Naive thymus-derived CD8-positive, alpha-beta T cell (primary cell): ENCODE measurements at regions not wholly inside any gene's neighbourhood (a gene's known extent, or its start where the extent isn't known, plus 50 kb on each side); places are given as distances from the start of the nearest gene placed in this dataset.

Source experiments
- ATAC-seq, 2 donors: fragments of 150-1000 bp; cut with Tn5 transposase in 1 of 2; sonication (Bioruptor Pico), chemical (Tn5 transposase) in 1 of 2; 1 replicate in 1 of 2; 2 replicates in 1 of 2; pipeline ENCODE4 v1.10.0; 2021; ENCODE audit warnings: mild to moderate bottlenecking in 2 of 2, moderate library complexity in 2 of 2
- POLR2A ChIA-PET: fragments of 350-600 bp; sonication (Branson Sonifier 250); formaldehyde crosslinking; loops from one replicate; lab custom pipeline; 2021; ENCODE audit warnings: antibody characterized with exemption; lab: Charles Lee
- DNase-seq, 10 donors: peaks; one replicate each; pipeline versions ENCODE4 v3.0.0 to v3.0.0-alpha.2; 2020 to 2022
- H3K27ac Mint-ChIP-seq, 10 donors: one replicate each; pipeline ENCODE4 v1.8.0; 2020 to 2022; ENCODE audit warnings: mild to moderate bottlenecking in 10 of 10, mixed read lengths in 10 of 10, moderate library complexity in 4 of 10, inconsistent platforms in 1 of 10
- H3K27me3 Mint-ChIP-seq, 5 donors: one replicate each; pipeline ENCODE4 v1.8.0; 2021 to 2022; ENCODE audit warnings: mixed read lengths in 5 of 5
- H3K36me3 Mint-ChIP-seq, 3 donors: one replicate each; pipeline ENCODE4 v1.8.0; 2020 to 2022; ENCODE audit warnings: mixed read lengths in 3 of 3, mild to moderate bottlenecking in 2 of 3, inconsistent platforms in 1 of 3
- H3K4me1 Mint-ChIP-seq, 4 donors: one replicate each; pipeline ENCODE4 v1.8.0; 2021 to 2022; ENCODE audit warnings: mixed read lengths in 4 of 4
- H3K4me3 Mint-ChIP-seq, 10 donors: one replicate each; pipeline ENCODE4 v1.8.0; 2020 to 2022; ENCODE audit warnings: mild to moderate bottlenecking in 10 of 10, mixed read lengths in 10 of 10, moderate library complexity in 6 of 10, inconsistent platforms in 1 of 10
- H3K9me3 Mint-ChIP-seq, 9 donors: one replicate each; pipeline ENCODE4 v1.8.0; 2020 to 2022; ENCODE audit warnings: mixed read lengths in 9 of 9, mild to moderate bottlenecking in 3 of 9, inconsistent platforms in 1 of 9, moderate library complexity in 1 of 9

- POLR2A ChIA-PET = no interaction called here
- no peak for ATAC-seq
- peaks cover 0 to 22% (median 4%) of the 10 kb centered on the region in 9 donors for H3K9me3 Mint-ChIP-seq
- peaks cover 0 to 16% (median 9%) of the 10 kb centered on the region in 3 donors for H3K36me3 Mint-ChIP-seq
- no peaks in the 10 kb centered on the region for H3K4me1 Mint-ChIP-seq
- H3K27ac Mint-ChIP-seq = no peak overlapping the region
- H3K4me3 Mint-ChIP-seq = no peak overlapping the region
- DNase-seq = no peak
- no peaks in the 10 kb centered on the region for H3K27me3 Mint-ChIP-seq
These were observed 115.0 kb upstream of the SEC14L1 start for GRCh38 chr17:77025781-77026180.

GRCh38 chr17:77027271-77027889, 113.4 kb upstream of the SEC14L1 start:
- DNase-seq (no peak), ATAC-seq (no peak)
- Mint-ChIP-seq H3K27me3 (no peaks in the 10 kb centered on the region), H3K4me3 (no peak overlapping the region), H3K27ac (no peak overlapping the region), H3K9me3 (peaks cover 0 to 23% (median 5%) of the 10 kb centered on the region in 9 donors), H3K4me1 (no peaks in the 10 kb centered on the region), H3K36me3 (peaks cover 0 to 14% (median 10%) of the 10 kb centered on the region in 3 donors)
- POLR2A ChIA-PET = no interaction called here

- H3K4me1 Mint-ChIP-seq = no peaks in the 10 kb centered on the region
- H3K4me3 Mint-ChIP-seq = no peak overlapping the region
- peaks cover 0 to 14% (median 10%) of the 10 kb centered on the region in 3 donors for H3K36me3 Mint-ChIP-seq
- ATAC-seq = no peak
- H3K27ac Mint-ChIP-seq = no peak overlapping the region
- peaks cover 0 to 23% (median 5%) of the 10 kb centered on the region in 9 donors for H3K9me3 Mint-ChIP-seq
- POLR2A ChIA-PET = no interaction called here
- H3K27me3 Mint-ChIP-seq = no peaks in the 10 kb centered on the region
- DNase-seq = no peak
These were observed 111.9 kb upstream of the SEC14L1 start for GRCh38 chr17:77028900-77029299.

DNA sequence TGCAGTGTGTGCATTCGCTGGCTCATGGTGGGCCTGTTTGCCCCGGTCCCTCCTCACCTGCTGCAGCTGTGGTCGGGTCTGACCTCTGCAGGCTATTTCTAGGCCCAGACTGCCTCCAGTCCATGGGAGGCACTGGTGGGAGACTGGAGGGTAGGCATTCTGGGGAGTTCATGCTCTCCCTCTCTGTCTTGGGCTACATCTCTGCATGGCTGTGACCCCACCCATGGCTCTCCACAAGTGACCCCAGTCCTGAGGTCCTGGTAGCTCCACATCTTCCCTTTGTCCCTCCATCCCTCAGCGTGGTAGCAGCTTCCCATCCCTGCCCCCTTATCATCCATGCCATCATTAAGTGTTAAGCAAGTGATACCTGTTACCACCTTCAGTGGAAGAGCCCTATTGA, 107.8 kb upstream of the SEC14L1 start:
- Mint-ChIP-seq H3K4me1 (peaks cover 0 to 2% (median 0%) of the 10 kb centered on the region in 4 donors), H3K36me3 (peaks cover 0 to 10% (median 9%) of the 10 kb centered on the region in 3 donors), H3K9me3 (peaks cover 0 to 16% (median 2%) of the 10 kb centered on the region in 9 donors), H3K4me3 (no peak overlapping the region), H3K27me3 (peaks cover 6 to 22% (median 9%) of the 10 kb centered on the region in 5 donors), H3K27ac (no peak overlapping the region)
- POLR2A ChIA-PET = no interaction called here
- ATAC-seq (no peak), DNase-seq (no peak)

DNA sequence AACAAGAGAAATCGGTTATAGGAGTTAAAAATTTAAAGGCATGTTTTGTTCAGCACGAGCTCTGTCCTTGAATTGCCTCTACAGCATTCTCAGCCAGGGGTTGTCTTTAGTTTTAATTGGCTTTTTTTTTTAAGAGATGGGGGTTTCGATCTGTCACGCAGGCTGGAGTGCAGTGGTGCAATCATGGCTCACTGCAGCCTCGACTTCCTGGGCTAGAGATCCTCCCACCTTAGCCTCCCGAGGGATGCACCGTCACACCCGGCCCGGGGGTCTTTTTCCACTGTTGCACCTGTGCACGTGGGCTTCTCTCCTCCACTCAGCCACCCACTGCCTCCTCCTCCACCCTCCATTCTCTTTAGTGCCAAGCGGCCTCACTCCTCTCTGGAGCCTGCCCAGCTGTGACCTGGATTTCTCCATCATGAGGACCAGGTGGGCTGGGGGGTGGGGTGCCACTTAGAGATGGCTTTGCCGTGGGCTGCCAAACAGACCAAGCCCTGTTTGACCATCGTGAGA, 106.8 kb upstream of the SEC14L1 start:
- POLR2A ChIA-PET = no interaction called here
- peaks cover 0 to 10% (median 9%) of the 10 kb centered on the region in 3 donors for H3K36me3 Mint-ChIP-seq
- peaks cover 6 to 22% (median 9%) of the 10 kb centered on the region in 5 donors for H3K27me3 Mint-ChIP-seq
- H3K4me3 Mint-ChIP-seq = no peak overlapping the region
- DNase-seq (no peak), ATAC-seq (no peak)
- peaks cover 0 to 16% (median 2%) of the 10 kb centered on the region in 9 donors for H3K9me3 Mint-ChIP-seq
- H3K4me1 Mint-ChIP-seq = peaks cover 0 to 2% (median 0%) of the 10 kb centered on the region in 4 donors
- no peak overlapping the region for H3K27ac Mint-ChIP-seq

GRCh38 chr17:77034677-77035424, 105.9 kb upstream of the SEC14L1 start:
- H3K9me3 Mint-ChIP-seq = peaks cover 0 to 16% (median 2%) of the 10 kb centered on the region in 9 donors
- H3K27me3 Mint-ChIP-seq = peaks cover 6 to 22% (median 9%) of the 10 kb centered on the region in 5 donors
- H3K27ac Mint-ChIP-seq = no peak overlapping the region
- H3K36me3 Mint-ChIP-seq = peaks cover 0 to 10% (median 9%) of the 10 kb centered on the region in 3 donors
- no peak for ATAC-seq
- POLR2A ChIA-PET = no interaction called here
- H3K4me3 Mint-ChIP-seq = no peak overlapping the region
- DNase-seq = no peak
- H3K4me1 Mint-ChIP-seq = peaks cover 0 to 4% (median 0%) of the 10 kb centered on the region in 4 donors

GRCh38 chr17:77035526-77035925, 105.2 kb upstream of the SEC14L1 start:
- peak in 1 of 10 donors; percentile 53 for DNase-seq
- Mint-ChIP-seq H3K27me3 (peaks cover 6 to 22% (median 9%) of the 10 kb centered on the region in 5 donors), H3K4me1 (peaks cover 0 to 4% (median 0%) of the 10 kb centered on the region in 4 donors), H3K9me3 (peaks cover 0 to 16% (median 2%) of the 10 kb centered on the region in 9 donors), H3K36me3 (peaks cover 0 to 10% (median 9%) of the 10 kb centered on the region in 3 donors), H3K27ac (peak overlapping the region in 2 of 10 donors; percentile 7 to 56), H3K4me3 (no peak overlapping the region)
- POLR2A ChIA-PET = interaction anchor here (1.1 kb wide), 1 partner anchor 133 kb away, joined by 3 read pairs; no protein-coding TSS in a partner anchor
- ATAC-seq = no peak

DNA sequence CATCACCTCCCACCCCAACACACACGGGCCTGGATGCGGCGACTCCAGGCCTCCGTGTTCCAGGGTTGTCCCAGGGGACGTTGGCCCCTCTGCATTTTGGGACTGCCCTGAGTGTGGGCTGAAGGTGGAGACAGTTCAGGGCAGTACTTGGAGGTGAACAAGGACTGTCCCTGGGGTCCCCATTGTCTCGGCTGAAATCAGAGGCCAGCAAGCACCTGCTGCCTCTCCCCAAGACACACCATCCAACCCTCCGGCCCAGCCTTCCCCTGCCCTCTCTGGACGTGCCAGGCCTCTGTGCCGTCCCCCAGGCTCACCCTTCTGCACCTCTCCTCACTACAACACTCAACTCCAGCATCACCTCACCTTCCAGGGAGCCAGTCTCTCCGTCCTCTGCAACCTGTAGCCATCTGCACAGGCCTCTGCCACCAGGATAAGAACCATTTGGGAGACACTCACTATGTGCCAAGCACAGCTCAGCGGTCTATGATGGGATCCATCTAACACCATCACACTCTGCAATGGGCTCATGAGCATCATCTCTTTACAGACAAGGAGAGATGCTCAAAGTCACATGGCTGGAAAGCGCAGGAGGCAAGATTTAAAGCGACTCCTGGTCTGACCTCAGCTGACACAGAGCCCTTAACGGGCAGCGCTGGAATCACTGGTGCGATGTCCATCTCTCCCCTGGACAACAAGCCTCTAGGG, 104.5 kb upstream of the SEC14L1 start:
- Mint-ChIP-seq H3K9me3 (peaks cover 0 to 8% (median 2%) of the 10 kb centered on the region in 9 donors), H3K36me3 (peaks cover 0 to 8% (median 1%) of the 10 kb centered on the region in 3 donors), H3K4me1 (peaks cover 0 to 4% (median 0%) of the 10 kb centered on the region in 4 donors), H3K4me3 (no peak overlapping the region), H3K27ac (peak overlapping the region in 1 of 10 donors; percentile 21), H3K27me3 (peaks cover 6 to 22% (median 9%) of the 10 kb centered on the region in 5 donors)
- DNase-seq (peak in 1 of 10 donors; percentile 55), ATAC-seq (no peak)
- POLR2A ChIA-PET = interaction anchor here (1.1 kb wide), 1 partner anchor 134 kb away, joined by 3 read pairs; no protein-coding TSS in a partner anchor

DNA sequence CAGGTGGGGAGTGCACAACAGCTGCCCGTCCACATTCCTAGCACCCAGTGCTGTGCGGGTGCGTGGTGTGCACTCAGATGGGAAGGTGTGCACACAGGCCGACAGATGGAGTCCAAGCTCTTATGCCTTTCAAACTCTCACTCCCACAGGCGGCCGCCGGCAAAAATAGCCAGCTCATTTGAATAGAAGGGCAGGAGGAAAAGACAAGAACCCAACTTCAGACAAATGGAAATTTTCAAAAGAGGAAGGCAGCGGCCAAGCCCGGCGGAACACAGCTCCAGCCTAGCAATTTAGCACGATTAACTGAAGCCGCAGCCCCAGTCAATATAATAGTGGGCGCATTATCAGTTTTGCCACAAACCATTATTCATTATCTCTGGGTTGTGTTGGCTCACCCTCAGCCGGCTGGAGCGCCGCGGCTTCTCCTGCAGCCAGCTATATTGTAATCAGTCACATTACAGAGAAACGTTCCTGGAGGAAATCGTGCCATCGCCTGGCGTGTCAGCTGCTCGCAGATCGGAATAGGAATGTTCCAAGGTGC, 103.9 kb upstream of the SEC14L1 start:
- H3K9me3 Mint-ChIP-seq = peaks cover 0 to 4% (median 2%) of the 10 kb centered on the region in 9 donors
- no peak for ATAC-seq
- peak overlapping the region in 3 of 10 donors; percentile 21 to 35 (median 33) for H3K27ac Mint-ChIP-seq
- H3K4me3 Mint-ChIP-seq = no peak overlapping the region
- peaks cover 0 to 2% (median 0%) of the 10 kb centered on the region in 3 donors for H3K36me3 Mint-ChIP-seq
- H3K4me1 Mint-ChIP-seq = peaks cover 0 to 4% (median 0%) of the 10 kb centered on the region in 4 donors
- POLR2A ChIA-PET = no interaction called here
- peaks cover 6 to 22% (median 9%) of the 10 kb centered on the region in 5 donors for H3K27me3 Mint-ChIP-seq
- DNase-seq = peak in 1 of 10 donors; percentile 52

DNA sequence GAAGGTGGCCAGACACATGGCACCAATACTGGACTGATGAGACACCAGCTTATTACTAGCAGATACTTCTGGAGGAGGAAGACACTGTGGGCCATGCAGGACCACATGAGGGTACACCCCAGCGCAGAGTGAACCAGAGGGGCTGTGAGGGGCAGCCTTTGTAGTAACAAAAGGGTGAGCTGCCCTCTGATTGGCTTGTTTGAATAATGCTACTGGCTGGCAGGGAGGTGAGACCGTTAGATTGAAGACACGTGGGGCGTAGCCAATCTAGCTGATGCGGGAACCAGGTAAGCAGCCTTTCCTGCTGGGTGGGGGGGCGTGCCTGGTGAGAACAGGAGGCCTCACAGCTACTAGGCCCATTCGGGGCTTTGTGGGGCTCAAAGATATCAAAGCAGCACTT, 102.8 kb upstream of the SEC14L1 start:
- Mint-ChIP-seq H3K9me3 (peaks cover 0 to 2% (median 0%) of the 10 kb centered on the region in 9 donors), H3K4me1 (peaks cover 0 to 4% (median 0%) of the 10 kb centered on the region in 4 donors), H3K36me3 (no peaks in the 10 kb centered on the region), H3K27ac (no peak overlapping the region), H3K4me3 (no peak overlapping the region), H3K27me3 (peaks cover 6 to 22% (median 9%) of the 10 kb centered on the region in 5 donors)
- DNase-seq = peak in 1 of 10 donors; percentile 30
- POLR2A ChIA-PET = interaction anchor here (0.5 kb wide), 1 partner anchor 1578 kb away, joined by 5 read pairs; no protein-coding TSS in a partner anchor
- ATAC-seq = no peak

GRCh38 chr17:77038884-77039555, 101.7 kb upstream of the SEC14L1 start:
- ATAC-seq (no peak), DNase-seq (peak in 1 of 10 donors; percentile 45)
- Mint-ChIP-seq H3K27me3 (peaks cover 6 to 22% (median 9%) of the 10 kb centered on the region in 5 donors), H3K9me3 (no peaks in the 10 kb centered on the region), H3K4me1 (peaks cover 0 to 4% (median 0%) of the 10 kb centered on the region in 4 donors), H3K4me3 (no peak overlapping the region), H3K27ac (no peak overlapping the region), H3K36me3 (no peaks in the 10 kb centered on the region)
- POLR2A ChIA-PET = interaction anchor here (0.6 kb wide), 1 partner anchor 52 kb away, joined by 3 read pairs; no protein-coding TSS in a partner anchor
